B cell (primary cell): ENCODE measurements at regions not wholly inside any gene's neighbourhood (a gene's known extent, or its start where the extent isn't known, plus 50 kb on each side); places are given as distances from the start of the nearest gene placed in this dataset.
"Not testable (repeated sequence)": the region's sequence is repeated elsewhere in the genome, so short reads cannot be mapped to it uniquely, and the experiment has no call there.

Experiments used
- ATAC-seq: fragments of 200-7000 bp; cut with Tn5 transposase; one replicate; pipeline ENCODE4 v1.10.0; 2021; ENCODE audit warnings: low read depth, mild to moderate bottlenecking, moderate number of reproducible peaks, moderate library complexity
- CTCF ChIA-PET: fragments of 350-600 bp; sonication (Branson Sonifier 250); formaldehyde crosslinking; loops from one replicate; lab custom pipeline; 2021; ENCODE audit warnings: antibody characterized with exemption, inconsistent platforms; lab: Charles Lee
- POLR2A ChIA-PET: fragments of 350-600 bp; sonication (Branson Sonifier 250); formaldehyde crosslinking; loops from one replicate; lab custom pipeline; 2021; ENCODE audit warnings: antibody characterized with exemption; lab: Charles Lee
- DNase-seq: peaks from one replicate; pipeline ENCODE4 v3.0.0; 2013
- H2AFZ ChIP-seq: 2 replicates; pipeline ENCODE4 v1.6.1; 2012; ENCODE audit warnings: mild to moderate bottlenecking, low read depth, low read length; ENCODE audit not compliant: insufficient read depth, poor library complexity, severe bottlenecking
- H3K27ac ChIP-seq, 2 donors: 1 replicate in 1 of 2; 2 replicates in 1 of 2; pipeline ENCODE4 v1.5.1; 2012 to 2013; ENCODE audit warnings: low read length in 2 of 2, mild to moderate bottlenecking in 2 of 2, moderate library complexity in 1 of 2
- H3K27me3 ChIP-seq, 4 experiments: fragments of 200-600 bp in 1 of 4; sonication (generic) in 1 of 4; replicated peaks in 1 of 4; 1 replicate in 2 of 4; 2 replicates in 2 of 4; pipeline versions ENCODE4 v1.6.1 to v1.7.0; 2013 to 2016; ENCODE audit warnings: low read length in 3 of 4, mild to moderate bottlenecking in 2 of 4, mixed read lengths in 1 of 4, moderate library complexity in 1 of 4; ENCODE audit not compliant: insufficient read depth in 4 of 4, control insufficient read depth in 3 of 4; ENCODE audit errors: control extremely low read depth in 1 of 4
- H3K36me3 ChIP-seq, 2 experiments: replicated peaks in 1 of 2; 1 replicate in 1 of 2; 2 replicates in 1 of 2; pipeline versions ENCODE4 v1.6.1 to v1.7.1; 2013; ENCODE audit warnings: low read length in 1 of 2; ENCODE audit not compliant: insufficient read depth in 2 of 2, control insufficient read depth in 1 of 2; ENCODE audit errors: control extremely low read depth in 1 of 2, extremely low read depth in 1 of 2
- H3K4me1 ChIP-seq, 2 donors: fragments of 200-600 bp in 1 of 2; sonication (generic) in 1 of 2; 1 replicate in 1 of 2; 2 replicates in 1 of 2; pipeline versions ENCODE4 v1.5.1 to v1.6.1; 2013 to 2017; ENCODE audit warnings: low read length in 2 of 2; ENCODE audit not compliant: control insufficient read depth in 2 of 2, insufficient read depth in 2 of 2
- H3K4me2 ChIP-seq: replicated peaks from 2 replicates; pipeline ENCODE3; 2012; ENCODE audit warnings: mild to moderate bottlenecking, low read depth, low read length; ENCODE audit not compliant: poor library complexity, severe bottlenecking
- H3K4me3 ChIP-seq, 5 experiments: fragments of 200-600 bp in 1 of 5; sonication (generic) in 1 of 5; 1 replicate in 3 of 5; 2 replicates in 2 of 5; pipeline versions ENCODE4 v1.5.1 to v1.7.0; 2011 to 2016; ENCODE audit warnings: low read length in 4 of 5, mild to moderate bottlenecking in 4 of 5, low read depth in 2 of 5, control low read depth in 1 of 5, moderate library complexity in 1 of 5; ENCODE audit not compliant: insufficient read depth in 1 of 5; ENCODE audit errors: control extremely low read depth in 1 of 5, extremely low read depth in 1 of 5
- H3K79me2 ChIP-seq: fragments of 200-600 bp; sonication (generic); one replicate; pipeline ENCODE4 v1.6.0; 2016; ENCODE audit warnings: low read length; ENCODE audit not compliant: control insufficient read depth, insufficient read depth
- H3K9ac ChIP-seq: fragments of 200-600 bp; sonication (generic); 2 replicates; pipeline ENCODE4 v1.6.1; 2017; ENCODE audit warnings: mild to moderate bottlenecking, low read length, moderate library complexity
- H3K9me3 ChIP-seq, 3 donors: one replicate each; pipeline versions ENCODE4 v1.6.1 to v1.7.1; 2013; ENCODE audit warnings: low read length in 2 of 3; ENCODE audit not compliant: control insufficient read depth in 2 of 3, insufficient read depth in 1 of 3; ENCODE audit errors: control extremely low read depth in 1 of 3
- H4K20me1 ChIP-seq: 2 replicates; pipeline ENCODE4 v1.6.0; 2012; ENCODE audit warnings: mild to moderate bottlenecking, low read length; ENCODE audit not compliant: insufficient read depth, control insufficient read depth, poor library complexity, severe bottlenecking
- H3K27ac Mint-ChIP-seq: one replicate; pipeline ENCODE4 v1.8.0; 2021; ENCODE audit warnings: mixed read lengths
- H3K27me3 Mint-ChIP-seq: one replicate; pipeline ENCODE4 v1.8.0; 2021; ENCODE audit warnings: mixed read lengths
- H3K4me1 Mint-ChIP-seq: one replicate; pipeline ENCODE4 v1.8.0; 2021; ENCODE audit warnings: mixed read lengths
- H3K4me3 Mint-ChIP-seq: one replicate; pipeline ENCODE4 v1.8.0; 2021; ENCODE audit warnings: mixed read lengths
- H3K9me3 Mint-ChIP-seq: one replicate; pipeline ENCODE4 v1.8.0; 2022; ENCODE audit warnings: mixed read lengths; ENCODE audit not compliant: insufficient read depth
- EZH2 ChIP-seq: IDR thresholded peaks from 2 replicates; pipeline ENCODE4 v1.6.1; 2012; ENCODE audit warnings: borderline replicate concordance, low read depth, mild to moderate bottlenecking, moderate library complexity, low read length; ENCODE audit not compliant: insufficient read depth, poor library complexity, severe bottlenecking
- WGBS: methylation state at CpG from one replicate; pipeline ENCODE4 v1.1.5; 2013; ENCODE audit warnings: missing lambda C conversion rate; ENCODE audit not compliant: insufficient coverage; 5-methylcytosine and 5-hydroxymethylcytosine counted together
- intact Hi-C: fragments of 100-400 bp; cut with micrococcal nuclease; formaldehyde crosslinking; loops from one replicate; pipeline ENCODE4 v1.10.0; 2022
- TF ChIP-seq, protein P1 (sequence below): fragments of 200-600 bp; IDR thresholded peaks from one replicate; pipeline ENCODE4 v1.8.0; 2022; ENCODE audit warnings: antibody characterized with exemption, mild to moderate bottlenecking

DNA sequence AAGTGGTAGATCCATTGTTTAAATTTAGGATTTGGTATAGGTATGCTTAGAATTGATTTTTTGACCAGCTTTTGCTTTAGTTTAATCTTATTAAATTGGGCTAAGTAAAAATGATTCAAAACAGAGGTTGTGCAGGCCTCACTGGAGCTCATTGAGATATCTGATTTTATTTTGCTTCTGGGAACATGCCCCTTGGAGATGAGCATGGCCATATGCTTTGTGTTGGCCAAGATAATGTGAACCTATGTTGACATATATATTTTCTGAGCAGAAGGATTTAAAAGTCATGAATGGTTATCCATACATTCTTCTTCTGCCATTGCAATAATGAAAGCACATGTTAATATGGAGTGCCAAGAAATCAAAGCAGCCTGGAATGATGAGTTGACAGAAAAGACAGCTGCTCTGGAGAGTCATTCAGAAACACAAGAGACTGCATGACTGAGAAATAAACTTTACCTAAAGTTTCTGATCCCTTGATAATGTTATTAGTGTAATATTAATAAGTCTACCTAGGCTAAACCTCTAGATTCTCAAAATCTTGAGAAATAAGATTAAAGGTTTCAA, 489.7 kb upstream of the GNPDA2 start:
- Histone ChIP-seq H3K9me3 (peaks cover 0 to 12% (median 0%) of the 10 kb centered on the region in 3 donors), H3K27me3 (no peaks in the 10 kb centered on the region), H4K20me1 (no peaks in the 10 kb centered on the region), H3K36me3 (no peaks in the 10 kb centered on the region), H3K4me3 (no peak overlapping the region), H3K4me2 (no peak overlapping the region), H3K9ac (no peak overlapping the region), H3K27ac (no peak overlapping the region), H3K79me2 (no peaks in the 10 kb centered on the region), H2AFZ (no peak overlapping the region), H3K4me1 (no peaks in the 10 kb centered on the region)
- H3K9me3 Mint-ChIP-seq: no peaks in the 10 kb centered on the region
- H3K27ac Mint-ChIP-seq: no peak overlapping the region
- DNase-seq: no peak
- no peaks in the 10 kb centered on the region for H3K27me3 Mint-ChIP-seq
- ATAC-seq: no peak
- CTCF ChIA-PET: no interaction called here
- H3K4me3 Mint-ChIP-seq: no peak overlapping the region
- TF ChIP-seq, protein P1, sequence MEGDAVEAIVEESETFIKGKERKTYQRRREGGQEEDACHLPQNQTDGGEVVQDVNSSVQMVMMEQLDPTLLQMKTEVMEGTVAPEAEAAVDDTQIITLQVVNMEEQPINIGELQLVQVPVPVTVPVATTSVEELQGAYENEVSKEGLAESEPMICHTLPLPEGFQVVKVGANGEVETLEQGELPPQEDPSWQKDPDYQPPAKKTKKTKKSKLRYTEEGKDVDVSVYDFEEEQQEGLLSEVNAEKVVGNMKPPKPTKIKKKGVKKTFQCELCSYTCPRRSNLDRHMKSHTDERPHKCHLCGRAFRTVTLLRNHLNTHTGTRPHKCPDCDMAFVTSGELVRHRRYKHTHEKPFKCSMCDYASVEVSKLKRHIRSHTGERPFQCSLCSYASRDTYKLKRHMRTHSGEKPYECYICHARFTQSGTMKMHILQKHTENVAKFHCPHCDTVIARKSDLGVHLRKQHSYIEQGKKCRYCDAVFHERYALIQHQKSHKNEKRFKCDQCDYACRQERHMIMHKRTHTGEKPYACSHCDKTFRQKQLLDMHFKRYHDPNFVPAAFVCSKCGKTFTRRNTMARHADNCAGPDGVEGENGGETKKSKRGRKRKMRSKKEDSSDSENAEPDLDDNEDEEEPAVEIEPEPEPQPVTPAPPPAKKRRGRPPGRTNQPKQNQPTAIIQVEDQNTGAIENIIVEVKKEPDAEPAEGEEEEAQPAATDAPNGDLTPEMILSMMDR: no peak
- no peak for TF ChIP-seq EZH2
- intact Hi-C loops: no loop called here
- no peaks in the 10 kb centered on the region for H3K4me1 Mint-ChIP-seq
- POLR2A ChIA-PET: no interaction called here

DNA sequence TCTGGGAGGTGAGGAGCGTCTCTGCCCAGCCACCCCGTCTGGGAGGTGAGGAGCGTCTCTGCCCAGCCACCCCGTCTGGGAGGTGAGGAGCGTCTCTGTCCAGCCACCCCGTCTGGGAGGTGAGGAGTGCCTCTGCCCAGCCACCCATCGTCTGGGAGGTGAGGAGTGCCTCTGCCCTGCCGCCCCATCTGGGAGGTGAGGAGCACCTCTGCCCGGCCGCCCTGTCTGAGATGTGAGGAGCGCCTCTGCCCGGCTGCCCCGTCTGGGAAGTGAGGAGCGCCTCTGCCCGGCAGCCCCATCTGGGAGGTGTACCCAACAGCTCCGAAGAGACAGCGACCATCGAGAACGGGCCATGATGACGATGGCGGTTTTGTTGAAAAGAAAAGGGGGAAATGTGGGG, 482.1 kb upstream of the GNPDA2 start:
- intact Hi-C loops, H3K4me3 Mint-ChIP-seq: not testable (repeated sequence)
- 96% methylated on average over 13 of the region's 21 CpGs for WGBS

DNA sequence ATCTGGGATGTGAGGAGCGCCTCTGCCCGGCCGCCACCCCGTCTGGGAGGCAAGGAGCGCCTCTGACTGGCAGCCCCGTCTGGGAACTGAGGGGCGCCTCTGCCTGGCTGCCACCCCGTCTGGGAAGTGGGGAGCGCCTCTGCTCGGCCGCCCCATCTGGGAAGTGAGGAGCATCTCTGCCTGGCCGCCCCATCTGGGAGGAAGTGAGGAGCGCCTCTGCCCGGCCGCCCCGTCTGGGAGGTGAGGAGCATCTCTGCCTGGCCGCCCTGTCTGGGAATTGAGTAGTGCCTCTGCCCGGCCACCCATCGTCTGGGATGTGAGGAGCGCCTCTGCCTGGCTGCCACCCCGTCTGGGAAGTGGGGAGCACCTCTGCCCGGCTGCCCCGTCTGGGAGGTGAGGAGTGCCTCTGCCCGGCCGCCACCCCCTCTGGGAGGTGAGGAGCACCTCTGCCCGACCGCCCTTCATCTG, 481.5 kb upstream of the GNPDA2 start:
- ATAC-seq, H3K4me3 ChIP-seq, H3K27me3 Mint-ChIP-seq, H3K4me2 ChIP-seq, intact Hi-C loops, H3K4me1 ChIP-seq, H3K27ac ChIP-seq, H4K20me1 ChIP-seq, DNase-seq, H3K79me2 ChIP-seq, H3K36me3 ChIP-seq, H3K27ac Mint-ChIP-seq, CTCF ChIA-PET, H2AFZ ChIP-seq, H3K9ac ChIP-seq, H3K9me3 Mint-ChIP-seq, H3K4me3 Mint-ChIP-seq, POLR2A ChIA-PET, H3K27me3 ChIP-seq, H3K4me1 Mint-ChIP-seq: not testable (repeated sequence)
- peaks cover 0 to 19% (median 0%) of the 10 kb centered on the region in 3 donors for H3K9me3 ChIP-seq
- 96% methylated on average over 26 of the region's 27 CpGs for WGBS

More for the DNA sequence above, 482.1 kb upstream of the GNPDA2 start:
- H4K20me1 ChIP-seq, POLR2A ChIA-PET, H3K27ac ChIP-seq, H3K27me3 ChIP-seq, ATAC-seq, H3K4me1 ChIP-seq, H3K36me3 ChIP-seq, H3K79me2 ChIP-seq, DNase-seq, H3K27ac Mint-ChIP-seq, H3K4me2 ChIP-seq, CTCF ChIA-PET, H2AFZ ChIP-seq, H3K9me3 Mint-ChIP-seq, H3K4me3 ChIP-seq, H3K9ac ChIP-seq, H3K27me3 Mint-ChIP-seq, H3K4me1 Mint-ChIP-seq: not testable (repeated sequence)
- peaks cover 0 to 19% (median 0%) of the 10 kb centered on the region in 3 donors for H3K9me3 ChIP-seq
